ENCODE measurements at regions not wholly inside any gene's neighbourhood (a gene's known extent, or its start where the extent isn't known, plus 50 kb on each side); places are given as distances from the start of the nearest gene placed in this dataset.

GRCh38 chr4:175033162-175033561 is 115.0 kb downstream of the ADAM29 start:
- no peaks in the 10 kb centered on the region; the same call in 2 of the 3 replicates for H3K4me1 ChIP-seq
- CTCF ChIA-PET, result no interaction called here
- DNase-seq (ENCODE audit: low read depth in 1 of 2, low spot score in 1 of 2) (no peak), ATAC-seq (no peak), FAIRE-seq (no peak)
- 71% methylated on average over 1 of the region's 1 CpG for WGBS (ENCODE audit: missing lambda C conversion rate)
- H3K4me3 ChIP-seq, result no peak overlapping the region
- no peak for TF ChIP-seq NFE2L2 (conservative IDR thresholded peaks at IDR 0.05; ENCODE audit: low read length)
- no peak for TF ChIP-seq HMGXB4 (CRISPR knock-in tag; IDR thresholded peaks at IDR 0.05; ENCODE audit: borderline replicate concordance)
- no peak for TF ChIP-seq ZNF302 (CRISPR knock-in tag; IDR thresholded peaks at IDR 0.05)
- no peak for TF ChIP-seq CTCF (IDR thresholded peaks at IDR 0.05)
- TF ChIP-seq BCL3 (IDR thresholded peaks at IDR 0.05), result no peak
- no peak for TF ChIP-seq FOSL2 (IDR thresholded peaks at IDR 0.05)
- TF ChIP-seq FOSL2 (CRISPR knock-in tag; IDR thresholded peaks at IDR 0.05), result no peak
- no peak for TF ChIP-seq TFCP2L1 (CRISPR knock-in tag; IDR thresholded peaks at IDR 0.05)
- no peak for TF ChIP-seq ZSCAN20 (CRISPR knock-in tag; IDR thresholded peaks at IDR 0.05)
- no peak for TF ChIP-seq TP53 (CRISPR knock-in tag; IDR thresholded peaks at IDR 0.05)
- no peak for TF ChIP-seq CBX8 (IDR thresholded peaks at IDR 0.05)
- TF ChIP-seq RAD21 (conservative IDR thresholded peaks at IDR 0.05 in 1 of 2, IDR thresholded peaks at IDR 0.05 in 1 of 2), result no peak
- no peak for TF ChIP-seq POLR2AphosphoS2 (conservative IDR thresholded peaks at IDR 0.05; ENCODE audit: low read length)
- no peak for TF ChIP-seq FOSB (CRISPR knock-in tag; IDR thresholded peaks at IDR 0.05)
- TF ChIP-seq ESRRA (IDR thresholded peaks at IDR 0.05; ENCODE audit: borderline replicate concordance, low read length), result no peak
- TF ChIP-seq CBX2 (IDR thresholded peaks at IDR 0.05; ENCODE audit: borderline replicate concordance, low read depth), result no peak
- TF ChIP-seq FOXS1 (CRISPR knock-in tag; IDR thresholded peaks at IDR 0.05), result no peak
- no peak for TF ChIP-seq RCOR1 (IDR thresholded peaks at IDR 0.05; ENCODE audit: low read depth, low read length)
- TF ChIP-seq KDM1A (IDR thresholded peaks at IDR 0.05; ENCODE audit: low read depth), result no peak
- no peak overlapping the region for H3K4me2 ChIP-seq
- POLR2A ChIA-PET, result no interaction called here
- H3K9me3 ChIP-seq, result no peaks in the 10 kb centered on the region
- H3K27ac ChIP-seq, result no peak overlapping the region

- no peak for TF ChIP-seq REST (IDR thresholded peaks at IDR 0.05)
- no peak for TF ChIP-seq SREBF2 (IDR thresholded peaks at IDR 0.05)
- TF ChIP-seq POLR2AphosphoS2 (conservative IDR thresholded peaks at IDR 0.05; ENCODE audit: low read length), result no peak
- TF ChIP-seq ESRRA (IDR thresholded peaks at IDR 0.05; ENCODE audit: borderline replicate concordance, low read length), result no peak
- TF ChIP-seq PBX3 (IDR thresholded peaks at IDR 0.05), result no peak
- no peak for TF ChIP-seq PHF8 (IDR thresholded peaks at IDR 0.05; ENCODE audit: borderline replicate concordance, low read depth)
- no peak for TF ChIP-seq MAFK (IDR thresholded peaks at IDR 0.05; ENCODE audit: partially characterized antibody)
- no peak for TF ChIP-seq JUN (IDR thresholded peaks at IDR 0.05)
- TF ChIP-seq HEYL (CRISPR knock-in tag; IDR thresholded peaks at IDR 0.05), result no peak
- no peaks in the 10 kb centered on the region for H3K9me3 ChIP-seq
- no peak for ATAC-seq
- WGBS (ENCODE audit: missing lambda C conversion rate), result 45% methylated on average over 1 of the region's 1 CpG
- no peak overlapping the region for H3K4me3 ChIP-seq
- no peak overlapping the region for H3K27ac ChIP-seq
- no peak for DNase-seq (ENCODE audit: low read depth in 1 of 2, low spot score in 1 of 2)
- ChIA-PET CTCF (no interaction called here), POLR2A (no interaction called here)
- no peak for FAIRE-seq
- H3K4me1 ChIP-seq, result no peaks in the 10 kb centered on the region; the same call in 2 of the 3 replicates
- no peak overlapping the region for H3K4me2 ChIP-seq
These were observed 115.8 kb downstream of the ADAM29 start for GRCh38 chr4:175034007-175034406.
